HG03432 (cell line): ENCODE measurements at regions not wholly inside any gene's neighbourhood (a gene's known extent, or its start where the extent isn't known, plus 50 kb on each side); places are given as distances from the start of the nearest gene placed in this dataset.
A peak's percentile ranks its signal among the peaks of the same experiment; 100 is the strongest.
"Not testable (repeated sequence)": the region's sequence is repeated elsewhere in the genome, so short reads cannot be mapped to it uniquely, and the experiment has no call there.

Experiments used
- ATAC-seq: cut with Tn5 transposase; IDR thresholded peaks from one replicate; pipeline ENCODE4 v1.9.1; 2021; ENCODE audit warnings: mild to moderate bottlenecking, moderate library complexity; ENCODE audit not compliant: unreplicated experiment

- ATAC-seq, result no peak
These were observed 202.6 kb upstream of the VCX start for GRCh38 chrX:7640392-7640791.

GRCh38 chrX:7638078-7638710 is 204.8 kb upstream of the VCX start:
- ATAC-seq, result no peak

- no peak for ATAC-seq
These were observed 205.9 kb upstream of the VCX start for GRCh38 chrX:7637066-7637465.

GRCh38 chrX:7635604-7636003 is 207.4 kb upstream of the VCX start:
- ATAC-seq, result no peak

- ATAC-seq, result no peak
These were observed 222.4 kb upstream of the VCX start for GRCh38 chrX:7620560-7620959.

- no peak for ATAC-seq
These were observed 225.0 kb upstream of the VCX start for GRCh38 chrX:7617994-7618393.

GRCh38 chrX:7614616-7615015 is 228.4 kb upstream of the VCX start:
- ATAC-seq, result no peak

- ATAC-seq, result not testable (repeated sequence)
These were observed 234.3 kb upstream of the VCX start for GRCh38 chrX:7608625-7609024.

GRCh38 chrX:7606039-7606652 is 236.8 kb upstream of the VCX start:
- no peak for ATAC-seq

GRCh38 chrX:7603387-7603786 is 239.6 kb upstream of the VCX start:
- no peak for ATAC-seq

- ATAC-seq, result no peak
These were observed 246.1 kb upstream of the VCX start for GRCh38 chrX:7596822-7597221.

GRCh38 chrX:7593370-7593769 is 249.6 kb upstream of the VCX start:
- not testable (repeated sequence) for ATAC-seq

GRCh38 chrX:7586126-7586525 is 256.8 kb upstream of the VCX start:
- peak; percentile 47 for ATAC-seq

- ATAC-seq, result no peak
These were observed 260.8 kb upstream of the VCX start for GRCh38 chrX:7582191-7582590.

GRCh38 chrX:7580127-7580526 is 262.8 kb upstream of the VCX start:
- no peak for ATAC-seq

- no peak for ATAC-seq
These were observed 268.6 kb upstream of the VCX start for GRCh38 chrX:7574325-7574724.

GRCh38 chrX:7570432-7571029 is 272.4 kb upstream of the VCX start:
- no peak for ATAC-seq

- ATAC-seq, result no peak
These were observed 274.4 kb upstream of the VCX start for GRCh38 chrX:7568597-7568996.

GRCh38 chrX:7568130-7568529 is 274.8 kb upstream of the VCX start:
- no peak for ATAC-seq

- no peak for ATAC-seq
These were observed 290.2 kb upstream of the VCX start for GRCh38 chrX:7552760-7553159.

GRCh38 chrX:7546551-7547080 is 296.4 kb upstream of the VCX start:
- ATAC-seq, result no peak

- no peak for ATAC-seq
These were observed 297.4 kb upstream of the VCX start for GRCh38 chrX:7545564-7545963.
